K562 (cell line): ENCODE measurements at regions not wholly inside any gene's neighbourhood (a gene's known extent, or its start where the extent isn't known, plus 50 kb on each side); places are given as distances from the start of the nearest gene placed in this dataset.

Source experiments
- ATAC-seq: fragments of 200-7000 bp; cut with Tn5 transposase; 3 replicates; pipeline ENCODE4 v1.9.1; 2020; ENCODE audit warnings: moderate library complexity
- BruUV-seq: library from RNA; stranded (reverse); fragments of 400-500 nt; replicated peaks from 2 replicates; lab custom pipeline; 2021; lab: Mats Ljungman, UMichigan
- CTCF ChIA-PET: fragments of 300-600 bp; formaldehyde crosslinking; extraction: SDS; loops from one replicate; lab custom pipeline; 2021; ENCODE audit warnings: low intra/inter-chr PET ratio; lab: Yijun Ruan, JAX
- POLR2A ChIA-PET: fragments of 300-600, 350-650 bp; sonication (Branson Sonifier 250); formaldehyde crosslinking; extraction: SDS; loops from one replicate; lab custom pipeline; 2021; ENCODE audit warnings: antibody characterized with exemption, inconsistent platforms; lab: Yijun Ruan, JAX
- DNase-seq, 4 experiments: peaks; one replicate each; pipeline versions ENCODE4 v3.0.0 to v3.0.0-alpha.2; 2011 to 2018; ENCODE audit warnings: low spot score in 3 of 4, mixed read lengths in 3 of 4; ENCODE audit errors: extremely low read depth in 1 of 4
- FAIRE-seq: peaks from 2 replicates; lab custom pipeline; 2011; peaks lifted over from hg19 to GRCh38; lab: Jason Lieb, UNC
- H2AFZ ChIP-seq: 2 replicates; pipeline ENCODE4 v1.6.0; 2011; ENCODE audit warnings: low read depth, low read length, control low read depth, inconsistent platforms
- H3K27ac ChIP-seq: fragments of 200-600 bp; 3 replicates; pipeline ENCODE4 v1.8.0; 2011; ENCODE audit warnings: low read depth, mild to moderate bottlenecking, control low read depth, inconsistent platforms, low read length, moderate library complexity, mixed read lengths; ENCODE audit errors: extremely low read depth
- H3K27me3 ChIP-seq, 2 experiments: fragments of 300-600 bp in 1 of 2; 2 replicates in 1 of 2; 3 replicates in 1 of 2; pipeline versions ENCODE4 v1.6.0 to v1.8.0; 2011; ENCODE audit warnings: inconsistent platforms in 2 of 2, low read length in 2 of 2, mild to moderate bottlenecking in 1 of 2, mixed read lengths in 1 of 2, moderate library complexity in 1 of 2; ENCODE audit not compliant: control insufficient read depth in 2 of 2, insufficient read depth in 2 of 2
- H3K36me3 ChIP-seq: fragments of 300-600 bp; 3 replicates; pipeline ENCODE4 v1.8.0; 2011; ENCODE audit warnings: mild to moderate bottlenecking, low read length, inconsistent platforms; ENCODE audit not compliant: control insufficient read depth, insufficient read depth
- H3K4me1 ChIP-seq, 2 experiments: fragments of 200-600 bp in 1 of 2; replicated peaks in 1 of 2; 2 replicates in 1 of 2; 3 replicates in 1 of 2; pipeline versions ENCODE4 v1.5.1 to v1.8.0; 2011; ENCODE audit warnings: inconsistent platforms in 2 of 2, low read length in 2 of 2, mild to moderate bottlenecking in 1 of 2, mixed read lengths in 1 of 2, moderate library complexity in 1 of 2; ENCODE audit not compliant: control insufficient read depth in 2 of 2, insufficient read depth in 2 of 2
- H3K4me2 ChIP-seq: 2 replicates; pipeline ENCODE4 v1.6.1; 2011; ENCODE audit warnings: low read length, control low read depth, inconsistent platforms, mixed read lengths; ENCODE audit not compliant: insufficient read depth
- H3K4me3 ChIP-seq: fragments of 200-600 bp; sonication (generic), shearing (Covaris generic); 2 replicates; pipeline ENCODE4 v1.5.1; 2016; ENCODE audit warnings: control low read depth, inconsistent platforms
- H3K79me2 ChIP-seq: fragments of 200-600 bp; 3 replicates; pipeline ENCODE4 v1.8.0; 2011; ENCODE audit warnings: low read length, inconsistent platforms; ENCODE audit not compliant: control insufficient read depth, insufficient read depth
- H3K9ac ChIP-seq, 2 experiments: 2 replicates each; pipeline versions ENCODE4 v1.6.0 to v1.6.1; 2011; ENCODE audit warnings: low read depth in 2 of 2, low read length in 2 of 2, control low read depth in 1 of 2, inconsistent platforms in 1 of 2, mild to moderate bottlenecking in 1 of 2, mixed read lengths in 1 of 2; ENCODE audit not compliant: insufficient read depth in 1 of 2
- H3K9me1 ChIP-seq: one replicate; pipeline ENCODE4 v1.6.0; 2011; ENCODE audit warnings: inconsistent platforms, mild to moderate bottlenecking, low read length, moderate library complexity; ENCODE audit not compliant: control insufficient read depth, insufficient read depth
- H3K9me3 ChIP-seq: replicated peaks from 2 replicates; pipeline ENCODE4 v1.5.1; 2011; ENCODE audit warnings: low read depth, low read length, inconsistent platforms; ENCODE audit not compliant: control insufficient read depth, insufficient read depth
- H4K20me1 ChIP-seq: replicated peaks from 2 replicates; pipeline ENCODE4 v1.6.1; 2011; ENCODE audit warnings: low read length, inconsistent platforms, mixed read lengths; ENCODE audit not compliant: control insufficient read depth, insufficient read depth
- SP1 ChIP-seq: sonication (generic); formaldehyde crosslinking; IDR thresholded peaks from 2 replicates; pipeline ENCODE4 v1.8.1; 2022; ENCODE audit warnings: mild to moderate bottlenecking, missing genetic modification reagents
- WGBS: fragments of 100-300 bp; shearing (Covaris generic); methylation state at CpG from one replicate; pipeline ENCODE4 v1.1.6; 2016; ENCODE audit warnings: low coverage, mixed read lengths; ENCODE audit not compliant: insufficient coverage; ENCODE audit errors: missing lambda C conversion rate; 5-methylcytosine and 5-hydroxymethylcytosine counted together
- in situ Hi-C: fragments of 300-500 bp; cut with MboI; formaldehyde crosslinking; loops from 4 replicates; pipeline ENCODE4 v1.15.0; 2018; ENCODE audit warnings: inconsistent platforms, mixed read lengths
- intact Hi-C: fragments of 100-400 bp; cut with micrococcal nuclease; formaldehyde crosslinking; loops from 2 replicates; pipeline ENCODE4 v1.14.2; 2022
- TF ChIP-seq, protein P1 (sequence below): fragments of 250-450 bp; sonication (Bioruptor Pico); IDR thresholded peaks from 2 replicates; pipeline ENCODE4 v1.8.0; 2021; ENCODE audit warnings: borderline replicate concordance, mild to moderate bottlenecking, moderate library complexity; ENCODE audit not compliant: poor library complexity, severe bottlenecking

DNA sequence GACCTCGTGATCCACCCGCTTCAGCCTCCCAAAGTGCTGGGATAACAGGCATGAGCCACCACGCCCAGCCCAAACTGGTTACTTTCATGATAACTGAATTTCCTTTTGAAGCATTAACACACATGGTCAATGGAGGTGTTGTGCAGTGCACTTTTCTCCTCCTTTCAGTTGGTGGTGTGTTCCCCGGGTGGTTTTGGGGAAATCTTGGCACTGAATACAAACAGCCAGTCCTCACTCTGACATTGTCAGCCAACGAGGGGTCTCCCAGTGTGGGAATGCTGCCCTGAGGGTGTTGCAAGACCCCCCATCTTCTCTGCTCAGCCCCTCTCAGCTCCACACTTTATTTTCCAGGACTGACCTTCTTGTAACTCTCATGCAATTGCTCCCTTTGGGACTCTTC, 70.5 kb downstream of the SOX9 start:
- intact Hi-C loops = no loop called here
- Histone ChIP-seq H2AFZ (no peak overlapping the region), H3K9ac (no peak overlapping the region), H3K27me3 (no peaks in the 10 kb centered on the region), H3K9me3 (no peaks in the 10 kb centered on the region), H3K4me1 (no peaks in the 10 kb centered on the region), H3K27ac (no peak overlapping the region), H4K20me1 (no peaks in the 10 kb centered on the region), H3K36me3 (no peaks in the 10 kb centered on the region), H3K79me2 (no peaks in the 10 kb centered on the region), H3K9me1 (no peaks in the 10 kb centered on the region), H3K4me2 (no peak overlapping the region), H3K4me3 (no peak overlapping the region)
- TF ChIP-seq SP1 (CRISPR knock-in tag) = no peak
- no TSS peak for BruUV-seq
- no peak for FAIRE-seq
- DNase-seq = no peak
- no peak for ATAC-seq
- ChIA-PET CTCF (no interaction called here), POLR2A (no interaction called here)
- in situ Hi-C loops = no loop called here
- WGBS = 0% methylated on average over 4 of the region's 5 CpGs

DNA sequence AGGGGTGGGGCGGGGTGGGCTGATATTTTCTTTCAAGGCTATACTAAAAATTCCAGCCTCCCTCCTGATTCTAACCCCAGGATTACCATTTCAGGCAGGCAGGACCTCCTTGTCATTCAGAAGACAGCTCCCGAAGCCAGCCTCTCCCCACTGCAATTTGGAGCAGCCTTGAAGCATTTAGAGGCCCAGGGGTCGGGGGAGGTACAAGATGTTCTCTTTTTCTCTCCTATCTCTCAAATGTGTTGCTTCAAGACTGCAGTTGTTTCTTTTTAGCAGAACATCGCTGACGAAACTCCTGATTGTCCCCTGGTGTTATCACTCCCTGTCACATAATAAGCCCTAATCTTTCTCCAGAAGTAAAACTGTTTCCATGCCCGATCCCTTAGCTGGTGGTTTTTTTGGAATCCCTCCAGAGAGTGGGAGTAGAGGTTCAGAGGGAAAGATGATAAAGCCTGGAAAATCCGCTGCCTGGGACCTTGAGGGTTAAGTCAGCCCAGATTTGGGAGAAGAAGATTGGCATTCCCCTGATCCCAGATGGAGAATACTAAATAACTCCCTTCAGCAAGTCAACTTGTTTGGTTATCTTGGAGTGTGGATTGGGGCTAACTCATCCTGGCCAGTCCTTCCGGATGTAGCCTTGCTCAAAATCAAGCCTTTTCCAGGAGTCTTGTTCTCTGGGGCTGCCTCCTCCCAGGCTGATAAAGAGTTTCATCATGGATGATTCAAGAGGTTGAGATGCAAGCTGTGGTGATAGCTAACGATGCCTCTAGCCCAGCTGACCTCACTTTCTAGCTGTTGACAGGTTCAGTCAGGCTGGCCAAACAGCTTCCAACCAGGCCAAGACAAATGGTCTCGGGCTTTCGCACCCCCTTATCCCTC, 71.3 kb downstream of the SOX9 start:
- ATAC-seq = no peak
- CTCF ChIA-PET = no interaction called here

More for the DNA sequence above, 71.3 kb downstream of the SOX9 start:
- FAIRE-seq = no peak
- no peaks in the 10 kb centered on the region for H3K4me1 ChIP-seq
- in situ Hi-C loops = no loop called here
- H3K9me1 ChIP-seq = no peaks in the 10 kb centered on the region
- no peaks in the 10 kb centered on the region for H4K20me1 ChIP-seq
- H3K79me2 ChIP-seq = no peaks in the 10 kb centered on the region
- H3K4me2 ChIP-seq = no peak overlapping the region
- no peak overlapping the region for H3K4me3 ChIP-seq
- BruUV-seq = no TSS peak
- H3K9ac ChIP-seq = no peak overlapping the region
- TF ChIP-seq, protein P1, sequence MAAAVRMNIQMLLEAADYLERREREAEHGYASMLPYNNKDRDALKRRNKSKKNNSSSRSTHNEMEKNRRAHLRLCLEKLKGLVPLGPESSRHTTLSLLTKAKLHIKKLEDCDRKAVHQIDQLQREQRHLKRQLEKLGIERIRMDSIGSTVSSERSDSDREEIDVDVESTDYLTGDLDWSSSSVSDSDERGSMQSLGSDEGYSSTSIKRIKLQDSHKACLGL = no peak
- TF ChIP-seq, all 486 proteins: peak for 0
- WGBS = 0% methylated on average over 9 of the region's 11 CpGs
- no peak overlapping the region for H2AFZ ChIP-seq
- H3K36me3 ChIP-seq = no peaks in the 10 kb centered on the region
- H3K9me3 ChIP-seq = no peaks in the 10 kb centered on the region
- POLR2A ChIA-PET = no interaction called here
- no peak overlapping the region for H3K27ac ChIP-seq
- no peak for DNase-seq
- H3K27me3 ChIP-seq = no peaks in the 10 kb centered on the region
- intact Hi-C loops = no loop called here
